NCI-H510A treated with DMSO at 0.1 percent for 48 hours (cell line): ENCODE measurements at regions not wholly inside any gene's neighbourhood (a gene's known extent, or its start where the extent isn't known, plus 50 kb on each side); places are given as distances from the start of the nearest gene placed in this dataset.
"Not testable (repeated sequence)": the region's sequence is repeated elsewhere in the genome, so short reads cannot be mapped to it uniquely, and the experiment has no call there.

ENCODE experiments used
- DNase-seq: peaks from one replicate; lab custom pipeline; 2025; lab: John Stamatoyannopoulos, UW

- DNase-seq = not testable (repeated sequence)
These were observed 365.9 kb upstream of the NPAP1 start for GRCh38 chr15:24309700-24310099.

- DNase-seq = not testable (repeated sequence)
These were observed 363.9 kb upstream of the NPAP1 start for GRCh38 chr15:24311692-24312091.

- not testable (repeated sequence) for DNase-seq
These were observed 359.2 kb upstream of the NPAP1 start for GRCh38 chr15:24316326-24316725.

- DNase-seq = no peak
These were observed 356.6 kb upstream of the NPAP1 start for GRCh38 chr15:24318981-24319380.

GRCh38 chr15:24324096-24324495 is 351.5 kb upstream of the NPAP1 start:
- DNase-seq = not testable (repeated sequence)

- DNase-seq = not testable (repeated sequence)
These were observed 349.1 kb upstream of the NPAP1 start for GRCh38 chr15:24326513-24326912.

GRCh38 chr15:24331964-24332363 is 343.6 kb upstream of the NPAP1 start:
- DNase-seq = not testable (repeated sequence)

GRCh38 chr15:24341876-24342275 is 333.7 kb upstream of the NPAP1 start:
- not testable (repeated sequence) for DNase-seq

- DNase-seq = not testable (repeated sequence)
These were observed 322.8 kb upstream of the NPAP1 start for GRCh38 chr15:24352777-24353176.

GRCh38 chr15:24381103-24381502 is 294.5 kb upstream of the NPAP1 start:
- not testable (repeated sequence) for DNase-seq

GRCh38 chr15:24385258-24385657 is 290.3 kb upstream of the NPAP1 start:
- not testable (repeated sequence) for DNase-seq

GRCh38 chr15:24394303-24394702 is 281.3 kb upstream of the NPAP1 start:
- no peak for DNase-seq

- DNase-seq = not testable (repeated sequence)
These were observed 262.9 kb upstream of the NPAP1 start for GRCh38 chr15:24412649-24413048.

- not testable (repeated sequence) for DNase-seq
These were observed 249.1 kb upstream of the NPAP1 start for GRCh38 chr15:24426286-24427054.

GRCh38 chr15:24427055-24427400 is 248.5 kb upstream of the NPAP1 start:
- not testable (repeated sequence) for DNase-seq

- not testable (repeated sequence) for DNase-seq
These were observed 240.3 kb upstream of the NPAP1 start for GRCh38 chr15:24435075-24435820.

GRCh38 chr15:24437270-24437669 is 238.3 kb upstream of the NPAP1 start:
- not testable (repeated sequence) for DNase-seq

GRCh38 chr15:24437735-24438134 is 237.8 kb upstream of the NPAP1 start:
- not testable (repeated sequence) for DNase-seq

- DNase-seq = not testable (repeated sequence)
These were observed 198.2 kb upstream of the NPAP1 start for GRCh38 chr15:24477107-24478025.

- not testable (repeated sequence) for DNase-seq
These were observed 189.5 kb upstream of the NPAP1 start for GRCh38 chr15:24485885-24486567.

- not testable (repeated sequence) for DNase-seq
These were observed 187.2 kb upstream of the NPAP1 start for GRCh38 chr15:24488164-24488907.
